ENCODE measurements at regions not wholly inside any gene's neighbourhood (a gene's known extent, or its start where the extent isn't known, plus 50 kb on each side); places are given as distances from the start of the nearest gene placed in this dataset.

DNA sequence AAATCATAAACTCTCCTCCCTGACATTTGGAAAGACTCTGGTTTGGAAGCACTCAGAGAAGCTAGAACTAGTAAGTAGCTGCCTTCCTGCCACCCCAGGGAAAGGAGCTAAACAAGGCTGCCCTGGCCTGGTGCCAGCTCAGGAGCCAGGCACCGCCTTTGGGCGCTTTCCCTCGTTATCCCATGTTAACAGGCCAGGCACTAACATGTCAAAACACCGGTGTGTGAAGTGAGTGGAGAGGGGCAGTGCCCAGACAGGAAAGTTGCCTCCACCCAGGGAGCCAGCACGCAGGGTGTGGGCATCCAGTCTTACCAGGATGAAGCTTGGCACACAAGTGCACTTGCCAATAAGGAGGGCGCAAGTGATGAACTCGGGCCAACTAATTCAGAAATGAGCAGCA, 346.8 kb downstream of the RRAGC start:
- TF ChIP-seq, protein P1, sequence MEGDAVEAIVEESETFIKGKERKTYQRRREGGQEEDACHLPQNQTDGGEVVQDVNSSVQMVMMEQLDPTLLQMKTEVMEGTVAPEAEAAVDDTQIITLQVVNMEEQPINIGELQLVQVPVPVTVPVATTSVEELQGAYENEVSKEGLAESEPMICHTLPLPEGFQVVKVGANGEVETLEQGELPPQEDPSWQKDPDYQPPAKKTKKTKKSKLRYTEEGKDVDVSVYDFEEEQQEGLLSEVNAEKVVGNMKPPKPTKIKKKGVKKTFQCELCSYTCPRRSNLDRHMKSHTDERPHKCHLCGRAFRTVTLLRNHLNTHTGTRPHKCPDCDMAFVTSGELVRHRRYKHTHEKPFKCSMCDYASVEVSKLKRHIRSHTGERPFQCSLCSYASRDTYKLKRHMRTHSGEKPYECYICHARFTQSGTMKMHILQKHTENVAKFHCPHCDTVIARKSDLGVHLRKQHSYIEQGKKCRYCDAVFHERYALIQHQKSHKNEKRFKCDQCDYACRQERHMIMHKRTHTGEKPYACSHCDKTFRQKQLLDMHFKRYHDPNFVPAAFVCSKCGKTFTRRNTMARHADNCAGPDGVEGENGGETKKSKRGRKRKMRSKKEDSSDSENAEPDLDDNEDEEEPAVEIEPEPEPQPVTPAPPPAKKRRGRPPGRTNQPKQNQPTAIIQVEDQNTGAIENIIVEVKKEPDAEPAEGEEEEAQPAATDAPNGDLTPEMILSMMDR (IDR thresholded peaks at IDR 0.05) = no peak
- TF ChIP-seq POLR2A (IDR thresholded peaks at IDR 0.05) = no peak
